ENCODE measurements at regions not wholly inside any gene's neighbourhood (a gene's known extent, or its start where the extent isn't known, plus 50 kb on each side); places are given as distances from the start of the nearest gene placed in this dataset.

- no peak for TF ChIP-seq POLR2A (IDR thresholded peaks at IDR 0.05)
- no peak for TF ChIP-seq CTCF (IDR thresholded peaks at IDR 0.05)
Measured at GRCh38 chr9:27717991-27718390, 144.7 kb upstream of the C9orf72 start.

Measured in testis (tissue), 2 donors.